Right ventricle myocardium inferior (tissue), 1 donor: ENCODE measurements at regions not wholly inside any gene's neighbourhood (a gene's known extent, or its start where the extent isn't known, plus 50 kb on each side); places are given as distances from the start of the nearest gene placed in this dataset.
"Not testable (repeated sequence)": the region's sequence is repeated elsewhere in the genome, so short reads cannot be mapped to it uniquely, and the experiment has no call there.

Experiments
- ATAC-seq: fragments of 200-7000 bp; cut with Tn5 transposase; one replicate; pipeline ENCODE4 v1.9.1; 2020; ENCODE audit warnings: mild to moderate bottlenecking, moderate library complexity
- DNase-seq: peaks from one replicate; pipeline ENCODE4 v3.0.0; 2021; ENCODE audit errors: missing footprints
- intact Hi-C: fragments of 100-400 bp; cut with DNase I; formaldehyde crosslinking; loops from one replicate; pipeline ENCODE4 v1.11.0; 2022
- donor health status: DM: no; HTN: yes; CAD: no; lungs with severe emphysema.

DNA sequence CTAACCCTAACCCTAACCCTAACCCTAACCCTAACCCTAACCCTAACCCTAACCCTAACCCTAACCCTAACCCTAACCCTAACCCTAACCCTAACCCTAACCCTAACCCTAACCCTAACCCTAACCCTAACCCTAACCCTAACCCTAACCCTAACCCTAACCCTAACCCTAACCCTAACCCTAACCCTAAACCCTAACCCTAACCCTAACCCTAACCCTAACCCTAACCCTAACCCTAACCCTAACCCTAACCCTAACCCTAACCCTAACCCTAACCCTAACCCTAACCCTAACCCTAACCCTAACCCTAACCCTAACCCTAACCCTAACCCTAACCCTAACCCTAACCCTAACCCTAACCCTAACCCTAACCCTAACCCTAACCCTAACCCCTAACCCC is 80.6 kb upstream of the PLEKHG4B start:
- intact Hi-C loops, ATAC-seq, DNase-seq: not testable (repeated sequence)

DNA sequence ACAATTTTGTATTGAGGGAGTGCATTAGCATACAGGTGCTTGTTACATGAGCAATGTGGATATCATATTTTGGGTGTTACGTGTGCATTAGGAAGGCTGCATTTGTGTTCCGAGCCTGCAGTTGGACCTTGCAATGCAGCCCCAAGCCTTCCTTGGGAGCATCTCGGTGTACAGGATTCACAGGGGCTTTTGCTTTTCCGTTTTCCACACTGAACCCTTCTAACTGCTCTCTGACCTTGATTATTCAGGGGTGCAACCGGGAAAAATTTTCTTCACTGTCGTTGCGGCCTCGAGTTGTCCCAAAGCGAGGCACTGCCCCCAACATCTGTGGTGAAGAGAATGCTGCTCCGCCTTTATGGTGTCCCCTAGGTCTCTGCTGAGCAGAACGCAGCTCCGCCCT is 80.1 kb upstream of the PLEKHG4B start:
- no peak for ATAC-seq
- intact Hi-C loops: no loop called here
- no peak for DNase-seq

DNA sequence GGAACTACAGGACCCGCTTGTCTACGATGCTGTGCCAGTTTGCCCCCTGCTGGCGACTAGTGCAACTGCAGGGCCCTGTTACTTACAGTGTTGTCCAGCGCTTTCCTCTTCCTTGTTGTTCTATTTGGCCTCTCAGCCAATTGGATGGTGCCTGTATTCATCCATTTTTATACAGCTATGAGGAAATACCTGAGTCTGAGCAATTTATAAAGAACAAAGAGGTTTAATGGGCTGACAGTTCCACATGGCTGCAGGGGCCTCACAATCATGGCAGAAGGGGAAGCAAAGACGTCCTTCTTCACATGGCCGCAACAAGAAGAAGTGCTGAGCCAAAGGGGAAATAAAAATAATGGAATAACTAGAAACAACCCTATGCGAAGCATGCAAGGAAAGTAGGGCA is 78.7 kb upstream of the PLEKHG4B start:
- DNase-seq (no peak), ATAC-seq (no peak)
- intact Hi-C loops: no loop called here

DNA sequence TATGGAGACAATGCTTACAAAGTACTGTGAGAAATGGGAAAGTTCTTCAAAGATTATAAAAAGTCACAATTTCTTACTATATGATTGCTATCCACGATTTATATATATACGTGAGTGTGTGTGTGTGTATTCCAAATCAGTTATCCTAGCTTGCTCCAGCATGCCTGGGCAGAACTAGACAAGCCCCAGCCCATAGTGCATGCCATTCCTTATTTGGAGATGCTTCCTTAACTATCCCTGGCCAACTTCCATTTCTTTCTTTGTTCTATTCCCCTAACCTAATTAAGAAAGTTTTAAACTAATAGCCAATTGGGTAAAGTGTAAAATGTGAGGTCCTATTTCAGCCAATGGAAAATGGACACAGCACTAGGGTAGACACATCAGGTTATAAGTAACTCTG is 77.3 kb upstream of the PLEKHG4B start:
- ATAC-seq, intact Hi-C loops, DNase-seq: not testable (repeated sequence)

DNA sequence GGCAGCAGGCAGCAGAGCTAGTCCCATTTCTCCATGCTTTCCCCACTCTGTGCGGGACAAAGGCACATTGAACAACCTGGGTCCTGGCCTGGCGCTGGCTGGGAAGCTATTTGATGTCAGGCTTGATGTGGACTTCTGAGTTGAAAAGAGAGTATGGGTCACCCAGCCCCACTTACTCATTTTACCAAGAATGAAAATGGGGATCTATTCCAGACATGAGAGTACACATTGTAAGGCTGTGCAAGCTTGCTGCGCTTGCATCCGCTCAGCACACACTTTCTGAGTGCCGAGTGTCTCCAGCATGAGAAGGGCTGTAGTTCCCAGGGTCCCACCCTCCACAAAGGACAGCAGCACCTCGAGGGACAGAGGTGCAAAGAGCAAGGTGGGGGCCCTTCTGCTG is 71.7 kb upstream of the PLEKHG4B start:
- intact Hi-C loops, DNase-seq, ATAC-seq: not testable (repeated sequence)

DNA sequence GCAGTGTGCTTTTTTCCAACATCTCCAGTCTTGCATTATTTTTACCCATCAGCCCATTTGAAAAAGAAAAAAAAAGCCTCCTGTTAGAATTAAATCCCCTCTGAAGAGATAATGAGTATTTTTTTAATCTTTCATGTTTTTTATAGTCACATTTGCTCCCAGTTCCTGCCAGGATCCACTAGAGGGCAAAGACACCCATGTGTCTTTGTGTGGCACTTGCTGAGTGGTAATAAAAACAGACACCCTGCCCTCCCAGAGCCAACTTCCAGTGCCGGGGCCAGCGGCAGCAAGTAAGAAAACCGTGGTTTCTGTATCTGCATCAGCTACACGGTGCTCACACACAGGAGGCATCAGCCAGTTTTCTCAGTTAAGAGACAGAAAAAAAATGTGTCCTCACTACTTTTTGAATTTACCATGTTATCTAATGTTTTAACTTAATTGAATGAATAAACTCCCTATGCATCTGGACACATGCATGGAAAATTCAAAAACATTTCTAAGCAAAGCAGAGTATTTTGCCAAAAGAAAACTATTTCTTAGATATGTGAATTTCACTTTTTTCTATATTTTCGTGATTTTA is 70.2 kb upstream of the PLEKHG4B start:
- DNase-seq (no peak), ATAC-seq (no peak)
- intact Hi-C loops: no loop called here

DNA sequence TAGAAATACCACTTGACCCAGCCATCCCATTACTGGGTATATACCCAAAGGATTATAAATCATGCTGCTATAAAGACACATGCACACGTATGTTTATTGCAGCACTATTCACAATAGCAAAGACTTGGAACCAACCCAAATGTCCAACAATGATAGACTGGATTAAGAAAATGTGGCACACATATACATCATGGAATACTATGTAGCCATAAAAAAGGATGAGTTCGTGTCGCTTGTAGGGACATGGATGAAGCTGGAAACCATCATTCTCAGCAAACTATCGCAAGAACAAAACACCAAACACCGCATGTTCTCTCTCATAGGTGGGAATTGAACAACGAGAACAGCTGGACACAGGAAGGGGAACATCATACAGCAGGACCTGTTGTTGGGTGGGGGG is 68.1 kb upstream of the PLEKHG4B start:
- ATAC-seq, intact Hi-C loops, DNase-seq: not testable (repeated sequence)

DNA sequence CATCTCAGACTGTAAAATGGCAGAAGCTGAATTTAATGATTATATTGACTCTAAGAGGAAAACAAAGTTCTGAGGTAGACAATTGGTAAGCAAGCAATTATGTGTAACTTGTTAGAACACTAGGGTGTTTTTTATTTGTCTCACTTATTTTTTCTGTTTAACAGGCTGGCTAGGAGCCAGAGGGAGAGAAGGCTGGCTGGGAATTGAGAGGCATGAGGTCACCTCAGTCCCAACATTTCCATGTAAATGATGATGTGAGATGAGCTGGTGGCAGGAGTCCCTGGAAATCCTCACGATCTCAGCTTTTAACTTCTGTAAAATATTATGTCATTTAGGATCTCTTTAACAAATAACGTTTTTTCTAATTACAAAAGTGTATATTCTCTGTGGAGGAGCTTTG is 66.9 kb upstream of the PLEKHG4B start:
- intact Hi-C loops: not testable (repeated sequence)

DNA sequence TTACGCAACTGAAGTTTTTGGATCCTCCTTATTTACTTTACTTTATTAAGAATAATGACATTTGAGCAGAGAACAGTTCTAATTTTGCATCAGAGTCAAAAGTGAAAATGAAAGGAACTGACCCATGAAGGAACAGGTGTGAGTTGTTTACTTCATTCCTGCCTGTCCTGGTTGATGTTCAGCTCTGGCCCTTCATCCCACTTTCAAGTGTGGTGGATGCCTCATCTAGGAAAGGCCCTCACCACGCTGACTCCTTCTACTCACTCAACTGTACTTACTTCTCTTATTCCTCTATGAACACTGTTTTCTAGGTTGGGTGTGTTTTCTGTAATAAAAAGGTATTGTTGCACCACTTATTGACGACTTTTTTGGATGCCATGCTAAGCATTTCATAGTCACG is 61.8 kb upstream of the PLEKHG4B start:
- intact Hi-C loops: no loop called here
- DNase-seq (no peak), ATAC-seq (no peak)

More for the DNA sequence above, 66.9 kb upstream of the PLEKHG4B start:
- DNase-seq, ATAC-seq: not testable (repeated sequence)

DNA sequence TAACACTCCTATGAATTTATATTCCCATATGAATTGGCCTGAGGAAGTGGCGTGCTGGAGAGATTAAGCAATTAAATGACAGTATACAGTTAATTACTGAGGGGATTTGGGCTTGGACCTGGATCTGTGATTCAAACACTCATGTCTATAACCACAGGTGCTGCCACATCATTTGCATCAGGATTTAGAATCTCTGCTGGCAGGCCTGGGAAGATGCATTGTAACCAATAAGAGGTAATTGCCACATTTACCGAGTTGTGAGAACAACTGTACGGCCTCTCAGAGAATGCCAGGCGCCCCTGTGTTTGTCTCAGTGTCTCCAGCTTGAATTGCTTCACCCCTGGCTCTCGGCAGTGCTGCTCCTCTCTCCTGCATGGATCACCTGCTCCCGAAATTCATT is 61.4 kb upstream of the PLEKHG4B start:
- ATAC-seq, DNase-seq, intact Hi-C loops: not testable (repeated sequence)

DNA sequence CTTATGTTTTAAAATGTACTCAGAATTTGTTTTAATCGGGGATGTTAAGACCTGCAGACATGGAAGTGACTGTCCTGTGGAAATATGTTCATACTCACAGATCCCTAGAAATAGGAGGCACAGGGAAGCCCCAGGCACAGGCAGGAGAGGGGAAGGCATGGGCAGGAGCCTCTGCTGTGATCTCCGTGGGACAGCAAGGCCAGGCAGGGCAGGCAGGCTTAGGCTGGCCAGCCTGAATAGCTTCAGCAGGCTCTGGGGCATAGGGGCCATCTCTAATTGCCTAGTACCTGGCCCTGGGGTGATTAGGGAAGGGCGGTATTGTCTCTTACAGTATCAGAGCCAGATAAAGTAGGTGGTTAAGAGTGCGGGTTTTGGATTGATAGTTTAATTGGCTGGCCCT is 59.8 kb upstream of the PLEKHG4B start:
- intact Hi-C loops: no loop called here
- ATAC-seq (no peak), DNase-seq (no peak)

DNA sequence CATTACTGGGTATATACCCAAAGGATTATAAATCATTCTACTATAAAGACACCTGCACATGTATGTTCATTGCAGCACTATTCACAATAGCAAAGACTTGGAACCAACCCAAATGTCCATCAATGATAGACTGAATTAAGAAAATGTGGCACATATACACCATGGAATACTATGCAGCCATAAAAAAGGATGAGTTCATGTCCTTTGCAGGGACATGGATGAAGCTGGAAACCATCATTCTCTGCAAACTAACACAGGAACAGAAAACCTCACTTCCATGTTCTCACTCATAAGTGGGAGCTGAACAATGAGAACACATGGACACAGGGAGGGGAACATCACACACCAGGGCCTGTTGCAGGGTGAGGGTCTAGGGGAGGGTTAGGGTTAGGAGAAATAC is 56.4 kb upstream of the PLEKHG4B start:
- intact Hi-C loops, ATAC-seq: not testable (repeated sequence)

DNA sequence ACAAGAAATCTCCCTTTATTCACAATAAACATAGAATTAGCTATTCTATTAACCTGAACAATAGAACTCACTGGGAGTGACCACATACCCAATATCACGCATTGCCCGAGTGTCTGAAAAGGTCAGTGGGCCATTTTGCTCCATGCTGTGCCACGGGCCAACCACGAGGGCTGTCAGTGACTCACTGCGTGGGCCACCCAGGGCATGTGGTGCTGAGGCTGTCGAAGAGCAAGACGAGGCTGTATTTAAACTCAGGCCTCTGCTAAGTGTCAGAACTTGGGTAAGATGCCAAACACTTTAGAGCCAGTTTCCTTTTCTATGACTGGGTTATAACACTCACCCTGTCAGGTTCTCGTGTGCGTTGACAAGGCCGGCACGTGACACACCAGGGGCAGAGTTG is 54.8 kb upstream of the PLEKHG4B start:
- peak; percentile 34 for ATAC-seq
- intact Hi-C loops, DNase-seq: not testable (repeated sequence)

More for the DNA sequence above, 56.4 kb upstream of the PLEKHG4B start:
- DNase-seq: not testable (repeated sequence)

DNA sequence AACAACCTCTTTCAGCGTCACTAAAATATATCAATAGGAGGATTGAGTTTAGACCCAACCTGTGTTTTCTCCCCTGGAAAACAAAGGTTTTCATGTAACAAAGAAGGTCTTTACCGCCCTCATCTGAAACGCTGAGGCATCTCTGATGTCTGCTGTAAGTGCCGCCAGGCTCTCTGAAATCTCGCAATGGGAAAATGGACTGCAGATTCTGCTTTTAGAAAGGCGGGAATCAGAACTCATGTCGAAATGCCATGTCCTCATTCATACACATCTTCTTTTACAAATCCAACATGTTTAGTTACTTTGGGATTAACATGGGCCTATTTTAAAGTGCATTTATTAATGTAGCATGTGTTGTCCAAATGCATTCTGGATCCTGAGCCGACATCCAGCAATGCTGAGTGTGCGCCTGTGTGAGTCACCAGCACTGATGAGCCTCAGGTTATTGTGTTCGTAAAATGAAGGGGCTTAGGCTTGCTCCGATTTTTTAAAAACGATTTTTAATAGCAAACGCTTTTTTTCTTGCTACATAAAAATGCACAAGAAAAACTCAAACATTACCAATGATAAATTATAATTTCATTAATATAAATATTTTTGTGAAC is 51.9 kb upstream of the PLEKHG4B start:
- no peak for DNase-seq
- no peak for ATAC-seq
- intact Hi-C loops: no loop called here
